GM18907 (cell line): ENCODE measurements at regions not wholly inside any gene's neighbourhood (a gene's known extent, or its start where the extent isn't known, plus 50 kb on each side); places are given as distances from the start of the nearest gene placed in this dataset.

Experiments
- ATAC-seq: cut with Tn5 transposase; IDR thresholded peaks from one replicate; pipeline ENCODE4 v1.9.1; 2021; ENCODE audit warnings: mild to moderate bottlenecking, moderate library complexity; ENCODE audit not compliant: unreplicated experiment

GRCh38 chr9:6703898-6704639 is 53.7 kb upstream of the KDM4C start:
- peak; percentile 90 for ATAC-seq

GRCh38 chr9:6702707-6703106 is 55.1 kb upstream of the KDM4C start:
- ATAC-seq = no peak

GRCh38 chr9:6696178-6696577 is 50.6 kb upstream of the GLDC start:
- no peak for ATAC-seq

- ATAC-seq = no peak
These were observed 49.7 kb upstream of the GLDC start for GRCh38 chr9:6695121-6695814.
